Esophagus muscularis mucosa (tissue), 4 donors: ENCODE measurements at regions not wholly inside any gene's neighbourhood (a gene's known extent, or its start where the extent isn't known, plus 50 kb on each side); places are given as distances from the start of the nearest gene placed in this dataset.

ENCODE experiments used
- DNase-seq: peaks from one replicate; pipeline ENCODE4 v3.0.0-alpha.2; 2017; ENCODE audit errors: extremely low spot score
- H3K27ac ChIP-seq, 4 donors: fragments of 200-600 bp; sonication (generic); replicated peaks in 1 of 4; 1 replicate in 3 of 4; 2 replicates in 1 of 4; pipeline ENCODE4 v1.5.1; 2016 to 2019; ENCODE audit warnings: mild to moderate bottlenecking in 1 of 4
- H3K27me3 ChIP-seq, 4 donors: fragments of 200-600 bp; sonication (generic); one replicate each; pipeline versions ENCODE4 v1.5.1 to v1.6.0; 2016 to 2019
- H3K36me3 ChIP-seq, 4 donors: fragments of 200-600 bp; sonication (generic); one replicate each; pipeline ENCODE4 v1.5.1; 2016 to 2019
- H3K4me1 ChIP-seq, 4 donors: fragments of 200-600 bp; sonication (generic); one replicate each; pipeline ENCODE4 v1.5.1; 2016 to 2019
- H3K4me3 ChIP-seq, 4 donors: fragments of 200-600 bp; sonication (generic); 1 replicate in 2 of 4; 2 replicates in 2 of 4; pipeline ENCODE4 v1.5.1; 2016 to 2019; ENCODE audit warnings: mild to moderate bottlenecking in 4 of 4, moderate library complexity in 1 of 4
- H3K9me3 ChIP-seq, 4 donors: fragments of 200-600 bp; sonication (generic); 1 replicate in 3 of 4; 2 replicates in 1 of 4; pipeline ENCODE4 v1.5.1; 2016 to 2019
- EP300 ChIP-seq: sonication (generic); formaldehyde crosslinking; IDR thresholded peaks from one replicate; pipeline ENCODE4 v1.6.1; 2017; ENCODE audit warnings: antibody characterized with exemption
- POLR2A ChIP-seq: fragments of 450-650 bp; IDR thresholded peaks from one replicate; pipeline ENCODE4 v1.6.1; 2017; ENCODE audit warnings: antibody characterized with exemption, moderate library complexity, mild to moderate bottlenecking, low read depth
- POLR2AphosphoS5 ChIP-seq, 2 donors: sonication (generic); formaldehyde crosslinking; IDR thresholded peaks; one replicate each; pipeline ENCODE4 v1.6.1; 2017; ENCODE audit warnings: antibody characterized with exemption in 2 of 2
- WGBS: methylation state at CpG from one replicate; pipeline ENCODE4 v1.1.5; 2018; 5-methylcytosine and 5-hydroxymethylcytosine counted together
- intact Hi-C: fragments of 100-400 bp; cut with DNase I; formaldehyde crosslinking; loops from one replicate; pipeline ENCODE4 v1.15.1; 2023
- TF ChIP-seq, protein P1 (sequence below), 3 experiments: fragments of 200-600 bp in 2 of 3; fragments of 450-650 bp in 1 of 3; sonication (generic) in 2 of 3; IDR thresholded peaks; one replicate each; pipeline ENCODE4 v1.5.1; 2017 to 2019; ENCODE audit warnings: antibody characterized with exemption in 3 of 3, mild to moderate bottlenecking in 2 of 3, moderate library complexity in 1 of 3

DNA sequence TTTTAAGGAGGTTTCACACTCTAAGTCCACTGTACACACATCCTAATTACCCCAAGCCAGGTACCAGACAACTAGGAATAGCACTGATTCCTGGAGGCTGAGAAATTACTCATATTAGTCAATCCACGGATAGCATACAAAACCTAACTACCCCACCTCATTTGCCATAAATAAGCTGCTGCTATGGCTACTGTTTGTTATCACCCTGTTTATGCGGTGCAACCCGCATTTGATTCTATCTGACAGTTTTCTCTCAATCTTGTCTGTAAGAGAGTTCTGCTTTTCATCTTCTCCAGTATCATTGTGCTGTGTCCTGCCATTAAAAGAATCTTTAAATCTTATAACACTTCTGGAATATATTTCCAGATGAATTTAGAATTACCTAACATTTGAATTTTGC is 1496.5 kb downstream of the PLA2G4A start:
- no peaks in the 10 kb centered on the region for H3K9me3 ChIP-seq
- H3K4me1 ChIP-seq = no peaks in the 10 kb centered on the region
- DNase-seq = no peak
- H3K27ac ChIP-seq = no peak overlapping the region
- 77% methylated on average over 3 of the region's 3 CpGs for WGBS
- no peak for TF ChIP-seq POLR2A
- TF ChIP-seq EP300 = no peak
- TF ChIP-seq POLR2AphosphoS5 (IDR thresholded peaks at IDR 0.05) = no peak
- TF ChIP-seq, protein P1, sequence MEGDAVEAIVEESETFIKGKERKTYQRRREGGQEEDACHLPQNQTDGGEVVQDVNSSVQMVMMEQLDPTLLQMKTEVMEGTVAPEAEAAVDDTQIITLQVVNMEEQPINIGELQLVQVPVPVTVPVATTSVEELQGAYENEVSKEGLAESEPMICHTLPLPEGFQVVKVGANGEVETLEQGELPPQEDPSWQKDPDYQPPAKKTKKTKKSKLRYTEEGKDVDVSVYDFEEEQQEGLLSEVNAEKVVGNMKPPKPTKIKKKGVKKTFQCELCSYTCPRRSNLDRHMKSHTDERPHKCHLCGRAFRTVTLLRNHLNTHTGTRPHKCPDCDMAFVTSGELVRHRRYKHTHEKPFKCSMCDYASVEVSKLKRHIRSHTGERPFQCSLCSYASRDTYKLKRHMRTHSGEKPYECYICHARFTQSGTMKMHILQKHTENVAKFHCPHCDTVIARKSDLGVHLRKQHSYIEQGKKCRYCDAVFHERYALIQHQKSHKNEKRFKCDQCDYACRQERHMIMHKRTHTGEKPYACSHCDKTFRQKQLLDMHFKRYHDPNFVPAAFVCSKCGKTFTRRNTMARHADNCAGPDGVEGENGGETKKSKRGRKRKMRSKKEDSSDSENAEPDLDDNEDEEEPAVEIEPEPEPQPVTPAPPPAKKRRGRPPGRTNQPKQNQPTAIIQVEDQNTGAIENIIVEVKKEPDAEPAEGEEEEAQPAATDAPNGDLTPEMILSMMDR (IDR thresholded peaks at IDR 0.05) = no peak
- intact Hi-C loops = no loop called here
- no peaks in the 10 kb centered on the region for H3K36me3 ChIP-seq
- no peaks in the 10 kb centered on the region for H3K27me3 ChIP-seq
- no peak overlapping the region for H3K4me3 ChIP-seq

DNA sequence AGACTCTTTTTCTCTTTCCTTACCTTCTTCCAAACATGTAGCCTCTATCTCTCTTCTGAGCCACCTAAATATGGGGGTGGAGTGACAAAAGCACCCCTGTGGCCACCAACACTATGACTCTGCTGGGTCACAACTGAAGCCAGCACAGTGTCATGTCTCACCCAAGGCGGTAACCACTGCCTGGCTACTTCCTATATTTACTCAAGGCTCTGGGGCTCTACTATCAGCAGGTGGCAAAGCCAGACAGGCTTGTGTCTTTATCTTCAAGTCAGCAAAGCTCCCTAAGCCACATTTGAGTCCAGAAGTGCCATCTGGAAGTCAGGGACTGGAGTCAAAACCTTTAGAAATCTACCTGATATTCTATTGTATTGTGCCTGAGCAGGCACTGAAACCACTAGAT is 1515.2 kb downstream of the PLA2G4A start:
- no peaks in the 10 kb centered on the region for H3K4me1 ChIP-seq

DNA sequence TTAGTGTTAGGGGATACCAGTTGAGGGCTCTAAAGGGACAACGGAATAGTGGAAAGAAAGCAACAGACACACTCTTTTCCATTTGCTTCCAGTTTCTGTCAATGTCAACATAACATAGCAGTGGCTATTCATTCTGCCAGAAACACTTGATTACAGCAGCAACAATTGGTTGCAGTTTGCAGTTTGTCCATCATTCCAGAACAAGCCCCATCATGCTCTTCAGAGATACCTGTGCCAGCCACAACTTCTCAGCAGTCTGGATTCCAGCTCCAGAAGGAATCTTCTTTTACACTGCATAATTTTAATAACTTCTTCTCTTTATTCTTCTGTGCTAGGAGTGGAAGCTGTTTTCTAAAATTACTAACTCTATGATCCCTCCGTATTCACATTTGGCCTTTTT is 1521.4 kb downstream of the PLA2G4A start:
- DNase-seq = no peak
- 90% methylated on average over 2 of the region's 2 CpGs for WGBS
- Histone ChIP-seq H3K9me3 (no peaks in the 10 kb centered on the region), H3K4me1 (no peaks in the 10 kb centered on the region), H3K36me3 (no peaks in the 10 kb centered on the region), H3K27ac (no peak overlapping the region), H3K4me3 (no peak overlapping the region), H3K27me3 (no peaks in the 10 kb centered on the region)
- no peak for TF ChIP-seq POLR2AphosphoS5 (IDR thresholded peaks at IDR 0.05)
- TF ChIP-seq, protein P1 (IDR thresholded peaks at IDR 0.05) = no peak
- TF ChIP-seq POLR2A = no peak
- TF ChIP-seq EP300 = no peak
- intact Hi-C loops = no loop called here

More for the DNA sequence above, 1515.2 kb downstream of the PLA2G4A start:
- TF ChIP-seq, protein P1 (IDR thresholded peaks at IDR 0.05) = no peak
- Histone ChIP-seq H3K36me3 (no peaks in the 10 kb centered on the region), H3K27me3 (no peaks in the 10 kb centered on the region), H3K27ac (no peak overlapping the region), H3K9me3 (peaks cover 0 to 8% (median 0%) of the 10 kb centered on the region in 4 donors), H3K4me3 (no peak overlapping the region)
- no peak for DNase-seq
- WGBS = 88% methylated on average over 1 of the region's 1 CpG
- intact Hi-C loops = no loop called here

DNA sequence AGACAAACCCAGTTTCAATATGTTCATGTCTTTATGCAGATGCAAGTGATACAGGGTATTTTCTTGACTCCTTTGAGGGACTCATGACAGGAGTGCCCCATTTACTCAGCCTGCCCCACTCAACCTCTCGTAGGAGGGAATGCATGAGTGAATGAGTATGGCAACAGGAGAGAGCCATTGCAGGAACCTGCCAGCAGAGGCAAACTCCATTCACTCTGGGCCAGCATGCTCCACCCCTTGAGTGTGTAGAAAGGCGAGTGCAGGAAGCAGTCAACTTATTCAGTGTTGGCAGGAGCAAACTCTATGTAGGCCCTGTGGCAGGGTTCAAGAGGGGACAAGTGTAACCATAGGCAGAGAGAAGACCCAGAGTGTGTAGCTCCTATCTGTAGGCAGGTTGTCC is 1526.3 kb downstream of the PLA2G4A start:
- Histone ChIP-seq H3K9me3 (peaks cover 0 to 9% (median 0%) of the 10 kb centered on the region in 4 donors), H3K27me3 (no peaks in the 10 kb centered on the region), H3K27ac (no peak overlapping the region), H3K4me1 (no peaks in the 10 kb centered on the region), H3K4me3 (no peak overlapping the region), H3K36me3 (no peaks in the 10 kb centered on the region)
- no peak for DNase-seq
- intact Hi-C loops = no loop called here
- TF ChIP-seq, protein P1 (IDR thresholded peaks at IDR 0.05) = no peak
- WGBS = 79% methylated on average over 2 of the region's 2 CpGs

DNA sequence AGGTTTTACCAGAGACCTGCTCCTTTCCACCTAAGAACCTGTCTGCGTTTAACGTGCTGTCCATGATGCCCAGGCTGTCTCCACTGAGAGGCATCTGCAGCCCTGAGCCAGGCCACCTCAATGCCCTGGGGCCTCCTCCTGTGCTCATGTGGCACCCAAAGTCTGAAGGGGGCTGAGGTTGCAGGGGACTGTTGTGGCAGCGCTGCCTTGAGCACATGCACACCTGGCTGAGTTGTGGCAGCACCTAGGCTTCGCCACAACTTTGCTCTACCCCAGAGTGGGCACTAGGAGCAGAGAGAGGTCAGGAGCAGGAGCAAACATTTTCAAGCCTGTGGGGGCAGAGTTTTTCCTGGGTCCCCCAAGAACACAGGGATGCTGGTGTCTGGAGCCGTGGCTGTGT is 1527.1 kb downstream of the PLA2G4A start:
- peaks cover 0 to 9% (median 0%) of the 10 kb centered on the region in 4 donors for H3K9me3 ChIP-seq
- intact Hi-C loops = no loop called here
- H3K36me3 ChIP-seq = no peaks in the 10 kb centered on the region
- no peak overlapping the region for H3K27ac ChIP-seq
- no peaks in the 10 kb centered on the region for H3K27me3 ChIP-seq
- no peaks in the 10 kb centered on the region for H3K4me1 ChIP-seq
- 75% methylated on average over 2 of the region's 5 CpGs for WGBS
- TF ChIP-seq, protein P1 (IDR thresholded peaks at IDR 0.05) = no peak
- TF ChIP-seq POLR2A = no peak
- no peak for TF ChIP-seq POLR2AphosphoS5 (IDR thresholded peaks at IDR 0.05)
- TF ChIP-seq EP300 = no peak
- no peak overlapping the region for H3K4me3 ChIP-seq
- peak; percentile 78 for DNase-seq
